ENCODE measurements at regions not wholly inside any gene's neighbourhood (a gene's known extent, or its start where the extent isn't known, plus 50 kb on each side); places are given as distances from the start of the nearest gene placed in this dataset.
"Not testable (repeated sequence)": the region's sequence is repeated elsewhere in the genome, so short reads cannot be mapped to it uniquely, and the experiment has no call there.

- no peak for DNase-seq (ENCODE audit: low read depth)
Measured at GRCh38 chr4:13678186-13678924, 50.8 kb upstream of the BOD1L1 start.

GRCh38 chr4:13681570-13681969 lies 54.0 kb upstream of the BOD1L1 start:
- no peak for DNase-seq (ENCODE audit: low read depth)

DNA sequence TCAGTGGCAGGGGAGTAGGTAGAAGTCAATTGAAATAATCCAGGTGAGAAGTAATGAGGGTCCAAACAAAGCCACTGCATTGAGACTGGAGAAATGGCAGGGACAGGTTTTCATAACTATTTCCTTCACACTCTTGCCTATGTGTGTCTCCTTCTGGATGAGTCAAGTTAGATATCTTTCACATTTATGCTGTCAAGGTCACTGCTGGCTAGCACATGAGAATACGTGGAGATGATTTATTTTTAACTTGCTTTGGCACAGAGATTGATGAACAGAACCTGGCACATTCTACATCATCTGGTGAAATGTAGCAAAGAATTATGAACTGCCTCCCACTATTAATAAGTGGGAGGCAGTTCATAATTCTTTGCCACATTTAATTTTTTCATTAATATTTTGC lies 66.7 kb upstream of the BOD1L1 start:
- no peak for DNase-seq (ENCODE audit: low read depth)

- no peak for DNase-seq (ENCODE audit: low read depth)
Measured at GRCh38 chr4:13698296-13698695, 70.8 kb upstream of the BOD1L1 start.

GRCh38 chr4:13700021-13700857 lies 72.7 kb upstream of the BOD1L1 start:
- no peak for DNase-seq (ENCODE audit: low read depth)

- DNase-seq (ENCODE audit: low read depth): not testable (repeated sequence)
Measured at GRCh38 chr4:13700858-13701140, 73.3 kb upstream of the BOD1L1 start.

GRCh38 chr4:13701937-13702446 lies 74.5 kb upstream of the BOD1L1 start:
- DNase-seq (ENCODE audit: low read depth): no peak

GRCh38 chr4:13703096-13703495 lies 75.6 kb upstream of the BOD1L1 start:
- no peak for DNase-seq (ENCODE audit: low read depth)

DNA sequence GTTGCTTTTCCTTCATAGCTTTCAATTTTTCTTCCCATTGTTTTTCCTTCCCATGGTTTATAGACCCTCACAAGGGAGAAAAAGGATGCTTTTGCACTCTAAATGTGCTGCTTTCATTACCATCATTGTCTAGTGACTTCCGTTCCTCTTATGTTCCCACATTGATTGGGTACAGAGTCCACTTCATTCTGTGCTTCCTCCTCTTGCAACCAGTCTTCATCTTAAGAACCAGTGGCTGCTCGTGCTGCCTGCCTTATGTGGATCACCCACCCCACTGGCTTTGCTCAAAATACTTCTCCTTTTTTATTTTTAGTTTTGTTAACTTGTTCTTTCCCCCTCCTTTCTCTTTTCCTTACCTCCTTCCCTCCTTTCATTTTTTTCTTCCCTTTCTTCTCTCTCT lies 76.5 kb upstream of the BOD1L1 start:
- no peak for DNase-seq (ENCODE audit: low read depth)

GRCh38 chr4:13704761-13705160 lies 77.2 kb upstream of the BOD1L1 start:
- no peak for DNase-seq (ENCODE audit: low read depth)

DNA sequence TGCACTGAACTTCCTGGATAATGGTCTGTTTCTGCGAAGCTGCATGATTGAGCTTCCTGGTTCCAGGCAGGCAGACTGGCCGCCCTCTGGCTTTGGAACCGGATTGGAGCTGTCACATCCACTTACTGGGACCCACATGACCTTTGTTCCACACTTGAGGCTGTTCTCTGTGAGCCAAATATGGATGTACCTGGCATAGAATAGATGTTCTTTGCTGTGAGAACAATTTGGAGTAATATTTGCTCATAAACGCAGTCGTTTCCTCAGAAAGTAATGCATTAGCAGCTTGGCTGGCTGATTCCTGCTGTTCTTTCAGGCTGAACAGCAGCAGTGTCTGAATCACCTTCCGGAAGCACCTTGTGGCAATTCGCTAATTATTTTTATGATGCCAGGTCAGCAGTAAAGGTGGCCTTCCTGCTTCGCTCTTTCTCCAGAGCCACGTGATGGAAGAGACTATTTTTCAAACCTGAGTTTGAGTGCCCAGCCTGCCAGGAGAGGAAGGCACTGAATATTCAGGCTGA lies 78.1 kb upstream of the BOD1L1 start:
- DNase-seq (ENCODE audit: low read depth): no peak

DNA sequence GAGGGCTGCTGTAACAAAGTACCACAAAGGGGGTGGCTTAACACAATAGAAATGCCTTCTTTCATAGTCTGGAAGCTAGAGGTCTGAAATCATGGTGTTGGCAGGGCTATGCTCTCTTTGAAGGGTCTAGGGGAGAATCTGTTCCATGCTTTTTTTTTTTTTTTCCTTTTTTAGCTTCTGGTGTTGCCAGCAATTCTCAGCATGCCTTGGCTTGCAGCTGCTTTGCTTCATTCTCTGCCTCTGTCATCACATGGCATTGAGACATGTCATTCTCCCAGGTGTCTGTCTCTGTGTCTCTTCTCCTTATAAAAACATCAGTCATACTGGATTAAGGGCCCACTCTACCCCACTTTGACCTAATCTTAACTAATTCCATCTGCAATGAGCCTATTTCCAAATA lies 78.6 kb upstream of the BOD1L1 start:
- no peak for DNase-seq (ENCODE audit: low read depth)

DNA sequence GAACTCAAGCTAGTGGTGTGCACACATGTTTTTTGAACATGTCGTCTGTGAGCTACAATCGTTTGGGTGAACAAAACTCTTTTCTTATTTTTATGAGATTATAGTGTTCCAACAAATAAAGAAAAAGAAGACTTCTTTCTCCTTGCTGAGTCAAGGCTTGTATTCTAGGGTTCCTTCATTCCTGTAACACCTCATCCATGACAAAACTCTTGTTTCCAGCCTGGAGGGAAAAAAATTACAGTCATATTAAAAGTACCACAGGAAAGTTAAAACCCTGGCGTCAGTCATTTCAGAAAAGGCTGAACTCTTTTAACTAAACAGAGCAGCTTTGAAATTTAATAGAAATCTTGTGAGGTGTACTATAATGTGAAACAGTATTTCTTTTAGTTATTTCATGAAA lies 79.2 kb upstream of the BOD1L1 start:
- DNase-seq (ENCODE audit: low read depth): no peak

DNA sequence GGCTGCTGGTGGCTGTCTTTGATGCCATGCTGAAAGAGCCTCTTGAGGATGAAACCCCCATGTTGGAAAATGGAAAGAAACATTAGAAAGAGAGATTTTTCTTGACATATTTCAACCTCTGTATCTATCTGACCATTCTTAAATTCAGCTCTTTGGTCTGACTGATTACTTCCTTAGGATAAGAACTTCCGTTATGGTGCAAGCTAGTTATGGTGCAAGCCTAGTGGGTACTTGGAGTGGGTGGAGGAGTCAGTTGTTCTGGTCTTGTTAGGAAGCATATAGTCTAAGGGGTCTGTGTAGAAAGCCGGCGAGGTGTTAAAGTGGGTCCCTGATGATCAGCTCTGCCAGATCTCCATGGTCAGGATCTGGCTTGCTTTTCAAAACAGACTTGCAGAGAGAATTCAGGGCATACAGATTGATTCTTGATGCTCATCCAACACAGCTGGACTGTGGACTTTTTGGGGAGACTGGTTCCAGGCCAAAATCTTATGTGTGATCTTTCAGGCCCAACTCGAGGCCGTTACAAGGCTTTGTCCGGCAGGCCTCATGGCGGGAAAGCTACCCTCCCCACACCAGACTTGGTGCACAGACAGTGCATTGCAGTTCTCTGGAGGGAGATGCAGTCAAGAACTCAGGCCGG lies 82.8 kb upstream of the BOD1L1 start:
- DNase-seq (ENCODE audit: low read depth): no peak

GRCh38 chr4:13711233-13711785 lies 83.8 kb upstream of the BOD1L1 start:
- no peak for DNase-seq (ENCODE audit: low read depth)

DNA sequence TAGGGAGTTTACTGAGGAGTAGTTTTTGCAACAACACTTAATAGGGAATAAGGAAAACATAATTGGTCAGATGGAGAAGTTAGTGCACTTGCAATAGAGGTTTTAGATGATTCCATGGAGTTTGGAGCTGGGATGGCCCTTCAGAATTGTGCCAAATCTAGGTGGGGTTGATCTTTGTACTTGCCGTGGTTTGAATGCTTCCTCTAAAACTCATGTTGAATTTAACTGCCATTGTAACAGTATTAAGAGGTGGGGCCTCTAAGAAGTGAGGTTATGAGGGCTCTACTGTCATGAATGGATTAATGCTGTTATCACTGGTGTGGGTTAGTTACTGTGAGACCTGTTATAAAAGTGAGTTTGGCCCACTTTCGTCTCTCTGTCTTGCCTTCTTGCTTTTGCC lies 94.4 kb upstream of the BOD1L1 start:
- DNase-seq (ENCODE audit: low read depth): no peak

DNA sequence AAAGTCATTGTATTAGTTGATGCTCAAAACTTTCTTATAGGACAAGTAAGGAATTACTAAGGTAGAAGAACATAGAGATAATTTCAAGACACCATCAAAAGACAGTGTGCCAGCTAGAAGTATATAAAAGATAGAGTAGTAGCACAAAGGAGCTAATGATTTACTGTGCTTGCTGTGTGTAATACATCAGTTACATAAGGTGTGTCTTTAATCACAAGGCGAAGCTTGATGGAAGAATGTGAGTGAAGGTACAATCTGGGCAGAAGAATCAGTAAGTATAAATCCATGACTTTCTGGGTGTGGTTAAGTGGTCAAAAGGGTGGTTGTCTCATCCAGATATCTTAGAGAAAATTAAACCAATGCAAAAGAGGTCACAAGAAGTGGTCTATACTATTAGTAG lies 95.1 kb upstream of the BOD1L1 start:
- DNase-seq (ENCODE audit: low read depth): no peak

GRCh38 chr4:13728761-13729160 lies 101.2 kb upstream of the BOD1L1 start:
- DNase-seq (ENCODE audit: low read depth): no peak

DNA sequence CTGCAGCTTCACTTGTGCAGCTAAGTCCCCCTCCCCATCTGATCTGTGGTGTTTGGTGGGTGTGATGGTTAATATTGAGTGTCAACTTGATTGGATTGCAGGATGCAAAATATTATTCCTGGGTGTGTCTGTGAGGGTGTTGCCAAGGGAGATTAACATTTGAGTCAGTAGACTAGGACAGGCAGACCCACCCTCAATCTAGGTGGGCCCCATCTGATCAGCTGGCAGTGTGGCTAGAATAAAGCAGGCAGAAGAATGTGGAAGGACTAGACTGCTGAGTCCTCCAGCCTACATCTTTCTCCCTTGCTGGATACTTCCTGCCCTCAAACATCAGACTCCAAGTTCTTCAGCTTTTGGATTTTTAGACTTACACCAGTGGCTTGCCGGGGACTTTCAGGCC lies 103.5 kb upstream of the BOD1L1 start:
- DNase-seq (ENCODE audit: low read depth): no peak

- no peak for DNase-seq (ENCODE audit: low read depth)
Measured at GRCh38 chr4:13733817-13734216, 106.3 kb upstream of the BOD1L1 start.

DNA sequence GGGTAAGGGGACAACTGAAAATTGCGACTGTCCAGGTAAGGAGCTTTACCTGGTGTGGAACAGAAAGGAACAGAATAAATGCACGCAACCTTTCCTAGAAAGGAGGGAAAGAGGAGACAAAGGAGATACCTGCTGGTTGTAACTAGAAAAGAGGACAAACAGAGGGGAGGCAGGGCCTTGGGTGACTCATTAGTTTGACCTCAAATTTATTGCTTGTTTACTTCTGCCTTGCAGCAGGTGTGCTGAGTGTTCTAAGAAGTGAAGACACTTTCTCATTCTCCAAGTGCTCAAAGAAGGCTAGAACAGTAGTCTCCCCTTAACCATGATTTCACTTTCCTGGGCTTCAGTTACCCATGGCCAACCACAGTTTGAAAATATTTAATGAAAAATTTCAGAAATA lies 123.1 kb upstream of the BOD1L1 start:
- DNase-seq (ENCODE audit: low read depth): no peak

- not testable (repeated sequence) for DNase-seq (ENCODE audit: low read depth)
Measured at GRCh38 chr4:13761581-13761980, 134.1 kb upstream of the BOD1L1 start.

DNA sequence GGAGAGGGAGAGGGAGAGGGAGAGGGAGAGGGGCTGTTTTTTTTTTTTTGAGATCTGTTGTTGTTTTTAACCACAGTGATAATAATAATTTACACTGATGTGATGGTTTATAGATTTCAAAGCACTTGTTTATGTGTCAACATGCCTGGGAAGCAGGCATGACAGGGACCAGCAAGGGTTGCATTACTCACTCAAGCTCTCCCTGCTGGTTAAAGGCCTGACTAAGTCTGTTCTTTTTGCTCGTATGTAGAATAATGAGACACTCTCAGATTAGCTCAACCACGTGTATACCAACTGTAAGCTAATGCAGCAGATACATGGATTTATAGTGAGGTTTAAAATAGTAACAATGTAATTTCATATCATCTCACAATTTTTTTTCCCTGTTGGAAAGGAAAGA lies 134.6 kb upstream of the BOD1L1 start:
- DNase-seq (ENCODE audit: low read depth): no peak

Measured in activated T-cell treated with anti-CD3 and anti-CD28 coated beads for 1 hour (primary cell).